ENCODE measurements at regions not wholly inside any gene's neighbourhood (a gene's known extent, or its start where the extent isn't known, plus 50 kb on each side); places are given as distances from the start of the nearest gene placed in this dataset.

DNA sequence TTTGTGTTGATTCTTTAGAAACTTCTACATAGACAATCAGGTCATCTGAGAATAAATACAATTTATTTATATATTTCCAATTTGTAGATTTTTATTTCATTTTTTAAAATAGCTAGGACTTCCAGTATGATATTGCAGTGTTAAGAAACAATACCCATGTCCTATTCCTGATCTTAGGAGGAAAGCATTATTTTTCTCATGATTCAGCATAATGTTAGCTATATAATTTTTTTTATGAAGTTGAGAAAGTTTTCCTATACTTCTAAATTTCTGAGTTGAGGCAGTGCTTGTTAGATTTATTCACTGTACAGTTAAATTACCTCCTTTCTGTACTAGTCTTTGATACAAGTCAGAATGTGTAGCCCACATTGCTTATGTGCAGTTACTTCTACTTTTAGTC, 595.7 kb upstream of the HS6ST1 start:
- no peak for TF ChIP-seq CTCF (IDR thresholded peaks at IDR 0.05)
- no peak for TF ChIP-seq POLR2A (IDR thresholded peaks at IDR 0.05)
